ENCODE measurements at regions not wholly inside any gene's neighbourhood (a gene's known extent, or its start where the extent isn't known, plus 50 kb on each side); places are given as distances from the start of the nearest gene placed in this dataset.

DNA sequence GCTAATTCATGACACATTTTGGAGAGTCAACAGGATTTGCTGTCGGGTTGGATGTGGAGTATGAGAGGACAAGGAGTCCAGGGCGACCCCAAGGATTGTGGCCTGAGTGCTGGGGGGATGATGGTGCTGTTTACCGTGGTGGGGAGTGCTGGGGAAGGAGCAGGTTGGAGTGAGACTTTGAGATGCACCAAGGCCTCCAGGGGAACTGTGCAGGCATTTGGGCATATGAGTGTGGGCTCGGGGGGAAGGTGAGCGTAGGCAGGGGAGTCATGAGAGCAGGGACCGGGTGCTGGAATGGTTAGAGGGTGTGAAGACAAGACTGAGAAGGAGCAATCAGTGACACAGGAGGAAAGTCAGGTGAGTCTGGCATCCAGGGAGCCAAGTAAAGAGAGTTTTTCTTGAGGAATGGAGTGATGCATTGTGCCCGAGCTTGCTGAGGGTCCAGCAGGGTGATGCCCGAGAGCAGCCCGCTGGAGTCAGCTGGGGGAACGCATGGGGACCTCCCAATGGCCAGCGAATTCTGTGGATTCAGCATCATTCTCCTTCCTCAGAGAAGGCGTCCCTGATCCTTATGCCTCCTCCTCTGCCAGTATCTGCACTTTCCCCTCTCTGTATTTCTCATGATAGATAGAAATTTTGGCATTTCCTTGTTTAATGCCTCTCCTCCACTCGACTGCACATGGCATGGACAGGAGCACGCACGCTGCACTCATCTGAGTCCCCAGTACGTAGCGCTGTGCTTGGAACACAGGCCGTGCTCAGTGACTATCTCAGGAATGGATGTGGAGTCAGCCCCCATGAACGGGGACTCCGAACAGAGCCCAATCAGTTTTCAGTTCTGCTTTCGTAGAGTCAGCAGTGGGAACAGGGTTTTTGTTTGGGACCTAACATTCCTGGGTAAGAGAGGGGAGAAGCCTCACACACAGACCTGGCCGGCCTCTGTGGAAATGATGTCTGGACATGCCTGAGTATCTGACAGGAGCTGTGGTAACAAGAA, 52.1 kb upstream of the ETV3 start (continued):
- no peak for TF ChIP-seq CTCF (IDR thresholded peaks at IDR 0.05)

- ChIA-PET POLR2A (no interaction called here), CTCF (interaction anchor here (0.6 kb wide), 1 partner anchor 274 kb away, joined by 3 read pairs; no protein-coding TSS in a partner anchor)
These were observed 50.9 kb upstream of the ETV3 start for GRCh38 chr1:157189096-157189495.

More at GRCh38 chr1:157189096-157189495, 50.9 kb upstream of the ETV3 start:
- TF ChIP-seq RAD21 (IDR thresholded peaks at IDR 0.05; ENCODE audit: low read length): no peak
- no peak for TF ChIP-seq RXRA (IDR thresholded peaks at IDR 0.05; ENCODE audit: borderline replicate concordance, low read depth)
- no peak for TF ChIP-seq TCF12 (IDR thresholded peaks at IDR 0.05)
- 7% methylated on average over 4 of the region's 4 CpGs for WGBS (ENCODE audit: low lambda C conversion rate)
- no peak overlapping the region for H3K4me3 ChIP-seq (ENCODE audit: low read depth in 2 of 2, low read length in 1 of 2)
- no peaks in the 10 kb centered on the region for H3K36me3 ChIP-seq (replicated peaks in 1 of 2; ENCODE audit: control insufficient read depth in 1 of 2, insufficient read depth in 2 of 2, low read length in 1 of 2)
- H3K9me3 ChIP-seq: no peaks in the 10 kb centered on the region
- peaks cover 3% of the 10 kb centered on the region for H3F3A ChIP-seq (replicated peaks; ENCODE audit: insufficient read depth)
- H3K27me3 ChIP-seq (ENCODE audit: insufficient read depth): peaks cover 88% of the 10 kb centered on the region
- no peaks in the 10 kb centered on the region for H4K20me1 ChIP-seq (ENCODE audit: insufficient read depth)
- H3K9me2 ChIP-seq: no peaks in the 10 kb centered on the region
- H3K4me2 ChIP-seq: no peak overlapping the region
- H2AFZ ChIP-seq (ENCODE audit: low read depth): no peak overlapping the region
- H3K27ac ChIP-seq (ENCODE audit: low read depth in 2 of 2, low read length in 1 of 2): no peak overlapping the region
- no peaks in the 10 kb centered on the region for H3K79me2 ChIP-seq (ENCODE audit: insufficient read depth)
- H3K4me1 ChIP-seq (ENCODE audit: control insufficient read depth in 1 of 2, insufficient read depth in 2 of 2, low read depth in 1 of 2, low read length in 1 of 2): no peaks in the 10 kb centered on the region
- H3K9ac ChIP-seq: no peak overlapping the region
- no peak for DNase-seq

All from SK-N-SH (cell line).